K562 (cell line): ENCODE measurements at regions not wholly inside any gene's neighbourhood (a gene's known extent, or its start where the extent isn't known, plus 50 kb on each side); places are given as distances from the start of the nearest gene placed in this dataset.

Experiments used
- ATAC-seq: fragments of 200-7000 bp; cut with Tn5 transposase; 3 replicates; pipeline ENCODE4 v1.9.1; 2020; ENCODE audit warnings: moderate library complexity
- BruUV-seq: library from RNA; stranded (reverse); fragments of 400-500 nt; replicated peaks from 2 replicates; lab custom pipeline; 2021; lab: Mats Ljungman, UMichigan
- CTCF ChIA-PET: fragments of 300-600 bp; formaldehyde crosslinking; extraction: SDS; loops from one replicate; lab custom pipeline; 2021; ENCODE audit warnings: low intra/inter-chr PET ratio; lab: Yijun Ruan, JAX
- POLR2A ChIA-PET: fragments of 300-600, 350-650 bp; sonication (Branson Sonifier 250); formaldehyde crosslinking; extraction: SDS; loops from one replicate; lab custom pipeline; 2021; ENCODE audit warnings: antibody characterized with exemption, inconsistent platforms; lab: Yijun Ruan, JAX
- DNase-seq, 4 experiments: peaks; one replicate each; pipeline versions ENCODE4 v3.0.0 to v3.0.0-alpha.2; 2011 to 2018; ENCODE audit warnings: low spot score in 3 of 4, mixed read lengths in 3 of 4; ENCODE audit errors: extremely low read depth in 1 of 4
- FAIRE-seq: peaks from 2 replicates; lab custom pipeline; 2011; peaks lifted over from hg19 to GRCh38; lab: Jason Lieb, UNC
- H2AFZ ChIP-seq: 2 replicates; pipeline ENCODE4 v1.6.0; 2011; ENCODE audit warnings: low read depth, low read length, control low read depth, inconsistent platforms
- H3K27ac ChIP-seq: fragments of 200-600 bp; 3 replicates; pipeline ENCODE4 v1.8.0; 2011; ENCODE audit warnings: low read depth, mild to moderate bottlenecking, control low read depth, inconsistent platforms, low read length, moderate library complexity, mixed read lengths; ENCODE audit errors: extremely low read depth
- H3K27me3 ChIP-seq, 2 experiments: fragments of 300-600 bp in 1 of 2; 2 replicates in 1 of 2; 3 replicates in 1 of 2; pipeline versions ENCODE4 v1.6.0 to v1.8.0; 2011; ENCODE audit warnings: inconsistent platforms in 2 of 2, low read length in 2 of 2, mild to moderate bottlenecking in 1 of 2, mixed read lengths in 1 of 2, moderate library complexity in 1 of 2; ENCODE audit not compliant: control insufficient read depth in 2 of 2, insufficient read depth in 2 of 2
- H3K36me3 ChIP-seq: fragments of 300-600 bp; 3 replicates; pipeline ENCODE4 v1.8.0; 2011; ENCODE audit warnings: mild to moderate bottlenecking, low read length, inconsistent platforms; ENCODE audit not compliant: control insufficient read depth, insufficient read depth
- H3K4me1 ChIP-seq, 2 experiments: fragments of 200-600 bp in 1 of 2; replicated peaks in 1 of 2; 2 replicates in 1 of 2; 3 replicates in 1 of 2; pipeline versions ENCODE4 v1.5.1 to v1.8.0; 2011; ENCODE audit warnings: inconsistent platforms in 2 of 2, low read length in 2 of 2, mild to moderate bottlenecking in 1 of 2, mixed read lengths in 1 of 2, moderate library complexity in 1 of 2; ENCODE audit not compliant: control insufficient read depth in 2 of 2, insufficient read depth in 2 of 2
- H3K4me2 ChIP-seq: 2 replicates; pipeline ENCODE4 v1.6.1; 2011; ENCODE audit warnings: low read length, control low read depth, inconsistent platforms, mixed read lengths; ENCODE audit not compliant: insufficient read depth
- H3K4me3 ChIP-seq: fragments of 200-600 bp; sonication (generic), shearing (Covaris generic); 2 replicates; pipeline ENCODE4 v1.5.1; 2016; ENCODE audit warnings: control low read depth, inconsistent platforms
- H3K79me2 ChIP-seq: fragments of 200-600 bp; 3 replicates; pipeline ENCODE4 v1.8.0; 2011; ENCODE audit warnings: low read length, inconsistent platforms; ENCODE audit not compliant: control insufficient read depth, insufficient read depth
- H3K9ac ChIP-seq, 2 experiments: 2 replicates each; pipeline versions ENCODE4 v1.6.0 to v1.6.1; 2011; ENCODE audit warnings: low read depth in 2 of 2, low read length in 2 of 2, control low read depth in 1 of 2, inconsistent platforms in 1 of 2, mild to moderate bottlenecking in 1 of 2, mixed read lengths in 1 of 2; ENCODE audit not compliant: insufficient read depth in 1 of 2
- H3K9me1 ChIP-seq: one replicate; pipeline ENCODE4 v1.6.0; 2011; ENCODE audit warnings: inconsistent platforms, mild to moderate bottlenecking, low read length, moderate library complexity; ENCODE audit not compliant: control insufficient read depth, insufficient read depth
- H3K9me3 ChIP-seq: replicated peaks from 2 replicates; pipeline ENCODE4 v1.5.1; 2011; ENCODE audit warnings: low read depth, low read length, inconsistent platforms; ENCODE audit not compliant: control insufficient read depth, insufficient read depth
- H4K20me1 ChIP-seq: replicated peaks from 2 replicates; pipeline ENCODE4 v1.6.1; 2011; ENCODE audit warnings: low read length, inconsistent platforms, mixed read lengths; ENCODE audit not compliant: control insufficient read depth, insufficient read depth
- CEBPB ChIP-seq: fragments of 450-650 bp; IDR thresholded peaks from 2 replicates; pipeline ENCODE4 v1.6.1; 2016; ENCODE audit warnings: missing genetic modification characterization, missing compliant biosample characterization
- CHD4 ChIP-seq: fragments of 200-600 bp; sonication (generic); IDR thresholded peaks from 3 replicates; pipeline ENCODE4 v1.6.1; 2012; ENCODE audit warnings: low read depth, mild to moderate bottlenecking, mixed read lengths, low read length, inconsistent platforms; ENCODE audit not compliant: insufficient read depth, insufficient replicate concordance, poor library complexity, severe bottlenecking
- ETV6 ChIP-seq, 3 experiments: fragments of 150-350 bp in 1 of 3; sonication (generic) in 1 of 3; formaldehyde crosslinking in 1 of 3; IDR thresholded peaks; 2 replicates each; pipeline versions ENCODE4 v1.6.1 to v1.8.0; 2014 to 2022; ENCODE audit warnings: borderline replicate concordance in 2 of 3, low read depth in 2 of 3, antibody characterized with exemption in 1 of 3, low read length in 1 of 3, mild to moderate bottlenecking in 1 of 3, missing genetic modification reagents in 1 of 3
- KLF13 ChIP-seq: fragments of 450-650 bp; IDR thresholded peaks from 2 replicates; pipeline ENCODE4 v1.6.1; 2016; ENCODE audit warnings: missing genetic modification characterization, low read depth, mild to moderate bottlenecking, missing compliant biosample characterization, moderate library complexity, borderline replicate concordance
- POLR2B ChIP-seq: fragments of 450-650 bp; IDR thresholded peaks from 2 replicates; pipeline ENCODE4 v1.6.1; 2018; ENCODE audit warnings: low read depth; ENCODE audit not compliant: partially characterized antibody
- POLR2H ChIP-seq: IDR thresholded peaks from 2 replicates; pipeline ENCODE4 v1.6.1; 2016; ENCODE audit warnings: missing genetic modification characterization, low read depth, mild to moderate bottlenecking, control low read depth, missing compliant biosample characterization, moderate library complexity
- RFX5 ChIP-seq: IDR thresholded peaks from 2 replicates; pipeline ENCODE4 v1.6.1; 2011; ENCODE audit warnings: low read depth, mild to moderate bottlenecking, improper control_type of control experiment, low read length
- SRSF9 ChIP-seq: fragments of 200-400 bp; formaldehyde crosslinking; IDR thresholded peaks from 2 replicates; pipeline ENCODE4 v1.6.1; 2017; ENCODE audit warnings: low read depth, low read length, borderline replicate concordance
- TAF9B ChIP-seq: fragments of 450-650 bp; IDR thresholded peaks from 2 replicates; pipeline ENCODE4 v1.6.1; 2018; ENCODE audit warnings: mild to moderate bottlenecking; ENCODE audit not compliant: partially characterized antibody
- WGBS: fragments of 100-300 bp; shearing (Covaris generic); methylation state at CpG from one replicate; pipeline ENCODE4 v1.1.6; 2016; ENCODE audit warnings: low coverage, mixed read lengths; ENCODE audit not compliant: insufficient coverage; ENCODE audit errors: missing lambda C conversion rate; 5-methylcytosine and 5-hydroxymethylcytosine counted together
- in situ Hi-C: fragments of 300-500 bp; cut with MboI; formaldehyde crosslinking; loops from 4 replicates; pipeline ENCODE4 v1.15.0; 2018; ENCODE audit warnings: inconsistent platforms, mixed read lengths
- intact Hi-C: fragments of 100-400 bp; cut with micrococcal nuclease; formaldehyde crosslinking; loops from 2 replicates; pipeline ENCODE4 v1.14.2; 2022
- TF ChIP-seq, protein P1 (sequence below): fragments of 250-450 bp; sonication (Bioruptor Pico); IDR thresholded peaks from 2 replicates; pipeline ENCODE4 v1.5.0; 2022; ENCODE audit warnings: mild to moderate bottlenecking

DNA sequence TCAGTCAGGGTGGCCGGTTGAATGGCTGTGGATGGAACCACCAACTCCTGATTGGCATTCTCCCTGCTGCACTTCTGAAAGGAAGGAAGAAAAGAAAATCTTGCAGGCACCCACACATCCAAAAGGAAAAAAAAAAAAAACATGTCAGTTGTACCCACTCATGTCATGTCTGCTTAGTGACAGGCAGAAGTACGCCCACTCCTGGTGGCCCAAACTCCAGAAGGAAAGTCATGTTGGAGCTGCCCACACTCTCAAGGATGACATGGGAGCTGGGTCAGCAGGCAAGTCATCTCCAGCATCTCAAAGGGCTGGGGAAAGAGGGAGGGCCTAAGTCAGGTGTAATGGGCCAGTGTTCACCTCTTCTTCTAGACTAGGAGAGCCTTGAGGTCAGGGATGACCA is 1079.1 kb downstream of the BCL11B start (continued):
- TF ChIP-seq TAF9B, result no peak
- TF ChIP-seq KLF13 (tag), result no peak
- no peak for TF ChIP-seq POLR2B

DNA sequence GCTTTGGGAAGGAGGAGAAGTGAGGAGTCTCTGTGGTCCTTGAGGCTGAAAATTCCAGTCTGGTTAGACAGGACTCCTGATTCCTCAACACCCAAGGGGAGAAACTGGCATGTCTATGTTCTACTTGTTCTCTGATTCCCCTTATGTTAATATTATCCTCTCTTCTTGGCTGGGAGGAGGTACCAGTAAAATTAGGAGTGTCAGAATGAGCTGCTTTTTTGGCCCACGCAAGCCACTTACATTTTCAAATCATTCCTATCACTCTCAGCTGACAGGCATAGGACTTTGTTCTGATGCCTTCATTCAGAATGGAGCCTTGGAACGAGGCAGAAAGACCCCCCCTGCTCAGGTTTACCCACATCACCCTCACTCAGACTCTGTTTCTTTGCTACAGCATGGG is 1077.2 kb downstream of the BCL11B start:
- Histone ChIP-seq H4K20me1 (no peaks in the 10 kb centered on the region), H3K4me3 (no peak overlapping the region), H3K36me3 (no peaks in the 10 kb centered on the region), H3K27me3 (no peaks in the 10 kb centered on the region), H2AFZ (no peak overlapping the region), H3K9me3 (no peaks in the 10 kb centered on the region), H3K4me2 (no peak overlapping the region), H3K79me2 (no peaks in the 10 kb centered on the region), H3K9me1 (no peaks in the 10 kb centered on the region), H3K4me1 (no peaks in the 10 kb centered on the region), H3K9ac (no peak overlapping the region), H3K27ac (no peak overlapping the region)
- ChIA-PET CTCF (no interaction called here), POLR2A (no interaction called here)
- FAIRE-seq, result no peak
- no peak for DNase-seq
- intact Hi-C loops (no loop called here), in situ Hi-C loops (no loop called here)
- BruUV-seq, result no TSS peak
- WGBS, result 0% methylated on average over 2 of the region's 2 CpGs
- no peak for ATAC-seq
- TF ChIP-seq POLR2H, result no peak
- no peak for TF ChIP-seq CHD4
- TF ChIP-seq, protein P1, sequence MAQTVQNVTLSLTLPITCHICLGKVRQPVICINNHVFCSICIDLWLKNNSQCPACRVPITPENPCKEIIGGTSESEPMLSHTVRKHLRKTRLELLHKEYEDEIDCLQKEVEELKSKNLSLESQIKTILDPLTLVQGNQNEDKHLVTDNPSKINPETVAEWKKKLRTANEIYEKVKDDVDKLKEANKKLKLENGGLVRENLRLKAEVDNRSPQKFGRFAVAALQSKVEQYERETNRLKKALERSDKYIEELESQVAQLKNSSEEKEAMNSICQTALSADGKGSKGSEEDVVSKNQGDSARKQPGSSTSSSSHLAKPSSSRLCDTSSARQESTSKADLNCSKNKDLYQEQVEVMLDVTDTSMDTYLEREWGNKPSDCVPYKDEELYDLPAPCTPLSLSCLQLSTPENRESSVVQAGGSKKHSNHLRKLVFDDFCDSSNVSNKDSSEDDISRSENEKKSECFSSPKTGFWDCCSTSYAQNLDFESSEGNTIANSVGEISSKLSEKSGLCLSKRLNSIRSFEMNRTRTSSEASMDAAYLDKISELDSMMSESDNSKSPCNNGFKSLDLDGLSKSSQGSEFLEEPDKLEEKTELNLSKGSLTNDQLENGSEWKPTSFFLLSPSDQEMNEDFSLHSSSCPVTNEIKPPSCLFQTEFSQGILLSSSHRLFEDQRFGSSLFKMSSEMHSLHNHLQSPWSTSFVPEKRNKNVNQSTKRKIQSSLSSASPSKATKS (CRISPR knock-in tag), result no peak
- TF ChIP-seq ETV6 (IDR thresholded peaks at IDR 0.05; ENCODE audit: borderline replicate concordance in 1 of 2, low read depth in 2 of 2, low read length in 1 of 2), result no peak
- TF ChIP-seq ETV6 (CRISPR knock-in tag; IDR thresholded peaks at IDR 0.05; ENCODE audit: borderline replicate concordance), result no peak
- TF ChIP-seq RFX5, result no peak
- no peak for TF ChIP-seq CEBPB
- no peak for TF ChIP-seq SRSF9
